HG03457 (cell line): ENCODE measurements at regions not wholly inside any gene's neighbourhood (a gene's known extent, or its start where the extent isn't known, plus 50 kb on each side); places are given as distances from the start of the nearest gene placed in this dataset.
"Not testable (repeated sequence)": the region's sequence is repeated elsewhere in the genome, so short reads cannot be mapped to it uniquely, and the experiment has no call there.

Experiments
- ATAC-seq: cut with Tn5 transposase; IDR thresholded peaks from one replicate; pipeline ENCODE4 v1.9.1; 2021; ENCODE audit warnings: moderate number of reproducible peaks; ENCODE audit not compliant: unreplicated experiment

DNA sequence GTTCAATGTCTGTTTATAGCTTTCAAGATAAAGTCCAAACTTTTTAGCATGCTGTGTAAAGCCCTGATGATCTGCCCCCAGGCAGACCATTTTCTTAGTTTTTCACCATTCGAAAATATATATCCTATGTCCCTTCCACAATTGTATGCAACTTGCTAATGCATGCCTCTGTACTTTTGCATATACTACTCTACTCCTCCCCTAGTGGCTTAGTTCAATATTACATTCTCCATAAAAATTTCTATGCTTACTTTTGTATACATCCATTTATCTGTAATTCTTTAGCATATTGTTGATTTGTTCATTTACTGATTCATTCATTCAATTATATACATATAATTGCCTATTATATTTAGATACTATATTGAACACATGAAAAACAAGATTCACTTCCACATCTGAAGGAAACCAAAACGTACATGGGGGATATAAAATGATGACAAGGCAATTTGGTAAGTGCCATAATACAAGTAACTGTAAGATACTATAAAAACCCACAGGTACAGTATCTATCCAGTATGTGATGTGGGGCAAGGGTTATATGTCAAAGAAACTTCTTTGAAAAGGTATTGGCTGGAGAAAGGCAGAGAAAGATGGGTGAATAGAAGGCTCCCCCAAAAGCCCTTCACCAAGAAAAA is 902.5 kb downstream of the FAM133A start:
- ATAC-seq = no peak

DNA sequence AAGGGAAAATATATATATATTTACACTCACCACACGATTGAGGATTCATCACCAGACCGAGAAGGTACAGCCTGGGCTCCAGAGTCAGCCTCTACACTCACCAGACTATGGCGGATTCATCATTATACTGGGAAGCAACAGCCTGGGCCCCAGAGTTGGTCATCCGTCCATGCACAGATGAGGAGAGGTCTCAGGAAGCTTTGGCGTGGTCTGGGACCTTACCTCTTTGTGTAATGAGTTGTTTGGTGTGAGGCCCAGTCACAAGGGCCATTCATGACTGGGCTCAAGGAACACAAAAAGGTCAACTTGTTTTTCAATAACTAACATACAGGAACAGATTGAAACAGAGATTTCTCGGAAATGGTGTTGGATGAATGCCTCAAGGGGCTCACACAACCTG is 926.1 kb downstream of the FAM133A start:
- no peak for ATAC-seq

DNA sequence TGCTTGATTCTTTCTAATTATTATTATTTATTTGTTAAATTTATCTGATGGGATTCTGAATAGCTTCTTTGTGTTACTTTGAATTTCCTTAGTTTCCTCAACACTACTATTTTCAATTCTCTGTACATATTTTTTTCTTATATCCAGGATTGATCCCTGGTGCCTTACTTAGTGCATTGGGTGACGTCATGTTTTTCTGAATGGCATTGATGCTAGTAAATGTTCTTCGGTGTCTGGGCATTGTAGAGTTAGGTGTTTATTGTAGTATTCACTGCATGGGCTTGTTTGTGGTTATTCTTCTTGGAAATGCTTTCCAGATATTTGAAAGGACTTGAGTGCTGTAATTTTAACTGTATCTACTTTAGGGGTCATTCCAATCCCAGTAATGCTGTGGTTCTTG is 938.1 kb downstream of the FAM133A start:
- no peak for ATAC-seq

DNA sequence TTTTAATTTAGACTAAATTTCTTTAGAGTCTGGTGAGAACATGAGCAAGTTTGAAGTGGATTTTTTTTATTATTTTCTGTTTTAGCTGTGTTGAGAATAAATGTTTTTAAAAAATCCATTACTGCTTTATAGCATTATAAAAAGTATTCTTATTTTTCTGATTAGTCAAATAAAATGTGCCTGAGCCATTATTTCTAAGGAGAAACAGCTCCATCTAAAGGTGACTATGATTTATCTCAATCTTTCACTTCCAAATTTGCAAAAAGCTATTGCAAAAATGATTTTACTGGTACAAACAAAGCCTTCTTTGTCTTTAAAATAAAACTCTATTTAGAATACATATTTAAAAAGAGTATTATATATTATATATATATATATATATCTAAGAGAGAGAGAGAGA is 959.2 kb downstream of the FAM133A start:
- ATAC-seq = no peak

DNA sequence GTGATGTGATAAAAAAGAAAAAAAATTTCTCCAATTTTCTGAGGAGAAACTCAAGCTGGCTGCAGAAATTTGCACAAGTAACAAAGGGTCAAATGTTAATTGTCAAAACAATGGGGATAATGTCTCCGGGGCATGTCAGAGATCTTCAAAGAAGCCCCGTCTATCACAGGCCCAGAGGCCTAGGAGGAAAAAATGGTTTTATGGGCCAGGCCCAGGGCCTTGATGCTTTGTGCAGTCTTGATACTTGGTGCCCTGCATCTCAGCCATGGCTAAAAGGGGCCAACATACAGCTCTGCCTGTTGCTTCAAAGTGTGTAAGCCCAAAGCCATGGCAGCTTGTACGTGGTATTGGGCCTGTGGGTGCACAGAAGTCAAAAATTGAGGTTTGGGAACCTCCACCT is 961.0 kb downstream of the FAM133A start:
- ATAC-seq = no peak

DNA sequence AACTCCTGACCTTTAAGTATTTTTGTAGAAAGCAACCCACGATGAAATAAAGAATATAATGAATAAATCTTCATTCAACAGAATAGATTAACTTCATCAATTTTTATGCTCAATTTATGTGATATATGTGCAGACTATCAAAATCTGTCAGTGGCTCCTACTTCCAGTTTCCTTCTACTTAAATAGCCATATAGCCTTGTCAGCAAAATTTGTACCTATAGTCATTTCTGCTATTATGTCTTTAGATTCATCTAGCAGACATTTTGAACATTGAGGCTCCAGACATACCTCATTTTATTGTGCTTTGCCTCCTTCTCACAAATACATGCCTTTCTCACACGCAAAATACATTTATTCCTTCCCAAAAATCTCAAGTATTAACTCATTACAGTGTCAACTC is 971.7 kb downstream of the FAM133A start:
- ATAC-seq = no peak

DNA sequence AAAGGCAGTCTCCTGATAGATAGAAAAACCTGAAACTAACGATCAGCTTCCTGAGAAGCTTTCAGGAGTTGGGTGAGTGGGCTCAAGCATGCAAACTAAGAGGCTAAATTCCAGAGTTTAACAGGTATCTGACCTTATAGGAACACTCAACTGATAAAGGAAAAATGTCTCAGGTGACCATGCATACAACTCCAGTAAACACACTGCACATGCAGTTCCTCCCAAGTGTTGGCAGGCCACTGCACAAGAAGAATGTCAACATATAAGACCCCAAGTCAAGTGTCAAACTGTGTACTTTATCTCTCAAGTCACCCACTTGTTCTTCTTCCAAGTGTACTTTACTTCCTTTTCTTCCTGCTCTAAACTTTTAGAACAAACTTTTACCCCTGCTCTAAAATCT is 981.2 kb downstream of the FAM133A start:
- ATAC-seq = no peak

DNA sequence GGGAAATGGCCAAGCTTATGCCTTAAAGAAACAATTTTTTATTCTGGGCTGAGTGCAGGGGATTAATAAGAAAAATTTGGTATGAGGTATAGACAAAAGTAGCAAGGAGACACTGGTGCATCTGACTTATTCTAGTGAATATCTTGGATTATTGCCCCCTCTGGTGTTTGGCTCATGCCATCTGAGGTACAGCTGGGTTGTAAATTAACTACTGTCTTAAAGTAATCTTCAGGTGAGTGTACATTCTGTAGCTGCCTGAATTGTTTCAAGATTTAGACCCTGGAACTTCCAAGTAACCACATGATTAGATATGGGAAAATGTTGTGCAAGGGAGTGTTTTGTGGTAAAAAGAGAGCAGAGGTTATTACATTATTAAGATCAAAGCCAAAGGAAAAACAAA is 988.7 kb downstream of the FAM133A start:
- ATAC-seq = no peak

DNA sequence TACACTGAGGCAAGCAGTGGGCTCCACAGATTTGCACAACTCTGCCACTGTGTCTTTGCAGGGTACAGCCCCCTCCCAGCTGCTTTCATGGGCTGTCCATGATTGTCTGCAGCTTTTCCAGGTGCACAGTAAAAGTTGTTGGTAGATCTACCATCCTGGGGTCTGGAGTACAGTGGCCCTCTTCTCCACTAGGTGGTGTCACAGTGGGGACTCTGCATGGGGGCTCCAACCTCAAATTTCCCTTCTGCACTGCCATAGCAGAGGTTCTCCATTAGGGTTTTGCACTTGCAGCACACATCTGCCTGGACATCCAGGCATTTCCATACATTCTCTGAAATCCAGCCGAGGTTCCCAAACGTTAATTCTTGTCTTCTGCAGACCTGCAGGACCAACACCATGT is 1002.3 kb downstream of the FAM133A start:
- no peak for ATAC-seq

DNA sequence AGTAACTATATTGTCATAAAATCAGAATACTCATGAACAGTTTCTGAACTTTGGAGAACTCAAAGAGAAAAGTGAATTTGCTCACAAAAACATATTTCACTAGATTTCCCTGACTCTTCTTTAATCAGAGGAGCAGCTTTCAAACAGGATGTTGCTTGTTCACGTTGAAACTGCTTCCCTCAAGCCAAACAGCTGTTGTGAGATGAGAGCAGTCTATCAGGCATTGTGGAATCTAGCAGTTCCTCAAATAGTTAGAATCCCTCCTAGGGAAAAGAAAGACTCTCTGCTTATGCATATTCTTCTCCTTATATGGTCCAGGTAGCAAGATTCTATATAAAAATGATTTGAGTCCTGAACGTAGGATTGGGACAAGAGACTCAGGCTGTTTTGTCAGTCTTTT is 1012.1 kb downstream of the FAM133A start:
- no peak for ATAC-seq

DNA sequence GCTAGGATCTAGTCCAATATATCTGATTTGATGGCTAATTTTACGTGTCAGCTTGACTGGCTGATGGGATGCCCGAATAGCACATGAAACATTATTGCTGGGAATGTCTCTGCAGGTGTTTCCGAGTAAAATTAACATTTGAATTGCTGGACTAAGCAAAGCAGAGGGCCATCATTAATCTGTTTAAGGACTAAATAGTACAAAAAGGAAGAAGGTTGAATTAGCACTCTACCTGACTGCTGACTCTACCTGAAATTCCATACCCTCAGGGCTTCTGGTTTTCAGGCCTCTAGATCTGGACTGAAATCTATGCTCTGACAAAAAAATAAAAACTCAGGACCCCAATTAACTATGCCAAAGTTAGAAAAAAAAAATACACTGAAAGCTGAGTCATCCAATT is 1021.9 kb downstream of the FAM133A start:
- ATAC-seq = no peak

DNA sequence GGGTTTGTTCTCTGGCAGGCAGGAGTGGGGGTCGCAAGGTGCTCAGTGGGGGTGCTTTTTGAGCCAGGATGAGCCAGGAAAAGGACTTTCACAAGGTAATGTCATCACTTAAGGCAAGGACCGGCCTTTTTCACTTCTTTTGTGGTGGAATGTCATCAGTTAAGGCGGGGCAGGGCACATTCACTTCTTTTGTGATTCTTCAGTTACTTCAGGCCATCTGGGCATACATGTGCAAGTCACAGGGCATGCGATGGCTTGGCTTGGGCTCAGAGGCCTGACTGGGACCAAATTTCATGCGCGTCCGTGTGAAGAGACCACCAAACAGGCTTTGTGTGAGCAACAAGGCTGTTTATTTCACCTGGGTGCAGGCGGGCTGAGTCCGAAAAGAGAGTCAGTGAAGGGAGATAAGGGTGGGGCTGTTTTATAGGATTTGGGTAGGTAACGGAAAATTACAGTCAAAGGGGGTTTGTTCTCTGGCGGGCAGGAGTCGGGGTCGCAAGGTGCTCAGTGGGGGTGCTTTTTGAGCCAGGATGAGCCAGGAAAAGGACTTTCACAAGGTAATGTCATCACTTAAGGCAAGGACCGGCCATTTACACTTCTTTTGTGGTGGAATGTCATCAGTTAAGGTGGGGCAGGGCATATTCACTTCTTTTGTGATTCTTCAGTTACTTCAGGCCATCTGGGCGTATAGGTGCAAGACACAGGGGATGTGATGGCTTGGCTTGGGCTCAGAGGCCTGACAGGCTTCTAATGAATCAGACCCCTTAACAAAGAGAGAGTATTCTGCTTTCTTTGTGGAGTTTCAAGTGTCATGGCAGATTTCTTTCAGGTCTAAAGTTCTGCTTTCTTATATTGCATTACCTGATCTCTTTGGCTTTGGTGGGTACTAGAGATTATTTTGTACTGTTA is 1030.6 kb downstream of the FAM133A start:
- not testable (repeated sequence) for ATAC-seq

DNA sequence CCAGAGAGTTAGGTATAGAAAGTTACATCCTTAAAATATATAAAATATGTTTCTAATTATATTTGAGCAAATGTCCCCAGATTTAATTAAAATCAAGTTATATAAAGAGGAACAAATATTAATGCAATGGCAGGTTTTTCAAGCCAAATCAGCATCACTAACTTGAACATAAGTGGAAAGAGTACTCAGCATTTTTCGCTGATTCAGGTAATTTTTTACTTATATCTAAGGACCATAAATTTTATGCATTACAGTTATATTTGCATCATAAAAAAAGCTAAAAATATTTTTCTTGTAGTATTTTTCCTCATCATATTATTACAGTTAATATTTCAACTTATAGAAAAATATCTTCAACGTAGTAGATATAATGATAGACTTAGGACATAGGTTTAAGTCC is 1047.4 kb downstream of the FAM133A start:
- ATAC-seq = no peak

DNA sequence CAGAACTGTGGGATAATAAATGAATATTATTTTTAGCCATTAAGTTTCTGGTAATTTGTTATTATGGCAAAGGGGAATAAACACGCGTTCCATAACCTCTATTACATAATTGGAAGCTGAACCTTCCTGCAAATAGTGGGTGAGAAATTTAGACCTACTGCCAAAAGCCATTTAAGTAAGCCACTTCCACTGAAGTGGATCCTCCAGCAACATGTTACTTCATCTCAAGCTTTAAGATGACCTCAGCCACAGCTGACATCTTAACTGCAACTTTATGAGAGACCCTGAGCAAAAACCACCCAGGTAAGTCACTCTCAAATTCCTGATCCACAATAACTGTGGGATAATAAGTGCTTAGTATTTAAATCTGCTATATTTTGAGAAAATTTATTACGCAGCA is 1048.6 kb downstream of the FAM133A start:
- ATAC-seq = no peak

DNA sequence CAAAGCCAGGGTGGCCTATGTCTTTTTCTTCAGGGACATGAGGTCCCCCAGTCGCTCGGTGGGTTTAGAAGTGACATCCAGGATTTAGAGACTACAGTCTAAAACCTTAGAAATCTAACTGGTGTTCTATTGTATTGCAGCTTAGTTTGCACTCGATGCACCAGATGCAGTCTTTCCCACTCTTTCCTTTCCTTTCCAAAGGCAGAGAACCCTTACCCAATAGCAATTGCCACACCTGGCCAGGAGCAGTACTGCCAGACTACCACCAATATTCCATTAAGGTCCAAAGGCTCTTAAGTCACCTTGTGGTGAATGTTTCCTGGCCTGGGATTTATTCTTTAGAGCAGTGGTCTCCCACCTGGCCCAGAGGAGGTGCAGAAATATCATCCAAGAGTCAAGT is 1068.8 kb downstream of the FAM133A start:
- ATAC-seq = no peak

DNA sequence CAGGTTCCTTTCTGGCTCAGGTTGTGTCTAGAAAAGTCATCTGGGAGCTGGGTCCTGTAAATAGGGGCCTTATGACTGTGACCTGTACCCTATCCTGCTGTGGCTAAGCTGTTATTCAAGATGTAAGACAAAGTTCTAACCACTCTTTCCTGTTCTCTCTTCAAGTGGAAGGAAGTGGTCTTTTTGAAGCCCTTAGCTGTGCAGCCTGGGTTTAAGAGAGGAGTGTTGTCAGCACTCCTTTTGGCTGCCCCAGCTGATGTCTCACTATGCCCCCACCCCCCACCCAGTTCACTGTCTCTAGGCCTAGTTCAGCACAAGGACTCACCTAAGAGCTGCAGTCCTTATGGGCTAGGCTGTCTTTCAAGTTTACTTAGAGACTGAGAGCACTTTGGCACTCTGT is 1069.5 kb downstream of the FAM133A start:
- no peak for ATAC-seq

DNA sequence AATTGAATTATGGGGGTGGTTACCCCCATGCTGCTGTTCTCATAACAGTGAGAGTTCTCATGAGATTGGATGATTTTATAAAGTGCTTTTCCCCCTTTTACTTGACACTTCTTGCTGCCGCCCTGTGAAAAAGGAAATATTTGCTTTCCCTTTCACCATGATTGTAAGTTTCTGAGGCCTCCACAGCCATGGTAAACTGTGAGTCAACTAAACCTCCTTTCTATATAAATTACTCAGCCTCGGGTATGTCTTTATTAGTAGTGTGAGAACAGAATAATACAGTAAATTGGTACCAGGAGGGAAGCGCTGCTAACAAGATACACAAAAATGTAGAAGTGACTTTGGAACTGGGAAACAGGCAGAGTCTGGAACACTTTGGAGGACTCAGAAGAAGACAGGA is 1070.8 kb downstream of the FAM133A start:
- no peak for ATAC-seq

DNA sequence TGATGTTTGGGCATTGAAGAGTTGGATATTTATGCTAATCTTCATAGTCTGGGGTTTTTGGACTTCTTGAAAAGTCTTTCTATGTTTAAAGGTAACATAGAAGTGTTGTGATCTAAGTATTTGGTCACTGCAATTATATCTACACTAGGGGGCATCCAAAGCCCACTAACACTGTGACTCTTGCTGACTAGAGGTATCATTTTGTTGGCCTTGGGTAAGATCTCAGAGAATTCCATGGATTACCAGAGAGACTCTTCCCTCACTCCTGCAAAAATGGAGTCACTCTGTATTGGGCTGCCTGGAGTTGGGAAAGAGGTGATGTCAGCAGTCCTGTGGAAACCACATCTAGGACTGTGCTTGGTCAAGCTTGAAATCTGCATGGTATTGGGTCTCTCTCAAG is 1077.6 kb downstream of the FAM133A start:
- ATAC-seq = no peak

DNA sequence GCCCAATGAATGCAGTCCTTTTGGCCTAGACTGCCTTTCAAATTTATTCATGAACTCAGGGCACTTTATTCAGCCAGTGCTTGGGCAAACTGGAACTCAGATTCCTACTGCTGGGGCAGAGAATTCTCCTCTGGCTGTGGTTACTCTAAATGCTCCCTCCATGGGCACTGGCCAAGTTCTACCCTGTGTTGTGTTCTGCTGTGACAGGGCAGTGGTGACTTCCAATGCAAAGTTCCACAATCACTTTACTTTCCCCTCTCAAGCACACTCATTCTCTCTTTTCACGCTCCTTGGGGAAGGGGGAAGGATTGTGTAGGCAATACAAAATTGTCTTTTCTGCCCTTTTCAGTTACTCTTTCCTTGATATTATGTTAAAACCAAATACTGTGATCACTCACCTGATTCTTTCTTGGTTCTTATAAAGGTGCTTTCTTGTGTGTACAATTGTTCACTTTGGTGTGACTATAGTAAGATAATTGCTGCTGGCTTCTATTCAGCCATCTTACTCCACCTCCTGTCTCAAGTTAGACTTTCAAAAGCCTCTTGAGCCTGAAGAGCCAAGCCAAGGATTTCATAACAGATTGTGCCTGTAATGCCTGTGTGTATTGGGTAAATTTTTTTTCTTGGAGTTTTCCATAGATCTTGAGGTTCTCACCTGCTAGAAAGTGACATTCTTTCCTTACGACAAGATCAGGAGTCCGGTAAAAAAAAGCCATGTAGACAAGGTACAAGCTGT is 1078.6 kb downstream of the FAM133A start:
- no peak for ATAC-seq

DNA sequence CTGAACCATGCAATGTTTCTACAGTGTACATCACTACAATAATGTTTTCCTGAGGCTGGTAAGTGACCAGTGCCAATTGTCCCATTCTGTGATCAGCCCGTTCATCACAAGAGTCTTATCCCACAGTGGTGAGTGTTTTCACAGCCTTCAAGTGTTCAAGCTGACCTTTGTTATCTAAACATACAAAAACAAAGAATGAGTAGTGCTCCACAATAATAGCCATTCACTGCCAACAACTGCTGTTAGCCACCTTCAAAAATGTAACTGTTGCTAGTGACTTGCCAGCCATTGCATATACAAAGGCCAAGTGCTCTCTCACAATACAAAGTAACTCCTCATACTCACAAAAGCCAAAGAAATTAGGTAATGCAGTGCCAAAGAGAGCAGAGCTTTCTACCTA is 1084.1 kb downstream of the FAM133A start:
- no peak for ATAC-seq

DNA sequence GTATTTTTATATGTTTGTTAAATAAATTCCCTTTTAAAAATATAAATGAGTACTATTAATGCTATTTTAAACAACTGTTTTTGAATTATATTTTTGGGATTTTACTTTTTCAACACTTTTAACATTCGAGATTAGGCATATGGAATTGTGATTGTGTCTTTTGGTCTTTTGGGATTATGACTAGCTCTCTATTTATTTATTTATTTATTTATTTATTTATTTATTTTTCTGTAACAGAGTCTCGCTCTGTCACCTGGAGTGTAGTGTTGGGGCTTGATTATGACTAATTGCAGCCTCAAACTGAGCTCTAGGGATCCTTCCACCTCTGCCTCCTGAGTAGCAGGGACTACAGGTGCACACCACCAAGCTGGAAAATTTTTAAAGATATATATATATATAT is 1101.6 kb downstream of the FAM133A start:
- ATAC-seq = no peak

DNA sequence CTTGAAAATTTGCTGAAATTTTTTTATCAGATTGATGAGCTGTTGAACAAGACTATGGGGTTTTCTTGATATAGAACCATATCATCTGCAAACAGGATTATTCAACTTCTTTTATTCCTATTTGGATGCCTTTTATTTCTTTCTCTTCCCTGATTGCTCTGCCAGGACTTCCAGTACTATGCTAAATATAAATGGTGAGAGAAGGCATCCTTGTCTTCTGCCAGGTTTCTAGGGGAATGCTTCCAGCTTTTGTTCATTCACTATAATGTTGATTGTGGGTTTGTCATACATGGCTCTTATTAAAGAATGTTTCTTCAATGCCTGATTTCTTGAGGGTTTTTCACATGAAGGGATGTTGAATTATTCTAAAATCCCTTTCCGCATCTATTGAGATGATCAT is 1139.5 kb downstream of the FAM133A start:
- ATAC-seq = no peak
